ENCODE measurements at regions not wholly inside any gene's neighbourhood (a gene's known extent, or its start where the extent isn't known, plus 50 kb on each side); places are given as distances from the start of the nearest gene placed in this dataset.

- Histone ChIP-seq H3K9ac (ENCODE audit: extremely low read depth, low read length, poor library complexity, severe bottlenecking) (no peak overlapping the region), H3K27me3 (ENCODE audit: control insufficient read depth, insufficient read depth, low read length, poor library complexity, severe bottlenecking) (no peaks in the 10 kb centered on the region), H3K4me1 (ENCODE audit: control insufficient read depth, insufficient read depth, low read length) (no peaks in the 10 kb centered on the region), H3K36me3 (ENCODE audit: control insufficient read depth, insufficient read depth, low read length) (no peaks in the 10 kb centered on the region), H3K4me3 (ENCODE audit: low read length) (no peak overlapping the region), H3K9me3 (ENCODE audit: control insufficient read depth, low read length) (no peaks in the 10 kb centered on the region), H3K27ac (ENCODE audit: low read depth, low read length) (no peak overlapping the region)
- Mint-ChIP-seq H3K27ac (no peak overlapping the region), H3K4me1 (peaks cover 6% of the 10 kb centered on the region), H3K27me3 (ENCODE audit: insufficient read depth) (no peaks in the 10 kb centered on the region), H3K4me3 (no peak overlapping the region), H3K9me3 (no peaks in the 10 kb centered on the region), H3K36me3 (ENCODE audit: low read depth) (no peaks in the 10 kb centered on the region)
- 100% methylated on average over 1 of the region's 2 CpGs; no CpG with 5 or more reads in 1 of the 2 experiments for WGBS, 2 experiments (ENCODE audit: insufficient coverage in 1 of 2, insufficient read length in 1 of 2)
- no peak for DNase-seq
- TF ChIP-seq, protein P1, sequence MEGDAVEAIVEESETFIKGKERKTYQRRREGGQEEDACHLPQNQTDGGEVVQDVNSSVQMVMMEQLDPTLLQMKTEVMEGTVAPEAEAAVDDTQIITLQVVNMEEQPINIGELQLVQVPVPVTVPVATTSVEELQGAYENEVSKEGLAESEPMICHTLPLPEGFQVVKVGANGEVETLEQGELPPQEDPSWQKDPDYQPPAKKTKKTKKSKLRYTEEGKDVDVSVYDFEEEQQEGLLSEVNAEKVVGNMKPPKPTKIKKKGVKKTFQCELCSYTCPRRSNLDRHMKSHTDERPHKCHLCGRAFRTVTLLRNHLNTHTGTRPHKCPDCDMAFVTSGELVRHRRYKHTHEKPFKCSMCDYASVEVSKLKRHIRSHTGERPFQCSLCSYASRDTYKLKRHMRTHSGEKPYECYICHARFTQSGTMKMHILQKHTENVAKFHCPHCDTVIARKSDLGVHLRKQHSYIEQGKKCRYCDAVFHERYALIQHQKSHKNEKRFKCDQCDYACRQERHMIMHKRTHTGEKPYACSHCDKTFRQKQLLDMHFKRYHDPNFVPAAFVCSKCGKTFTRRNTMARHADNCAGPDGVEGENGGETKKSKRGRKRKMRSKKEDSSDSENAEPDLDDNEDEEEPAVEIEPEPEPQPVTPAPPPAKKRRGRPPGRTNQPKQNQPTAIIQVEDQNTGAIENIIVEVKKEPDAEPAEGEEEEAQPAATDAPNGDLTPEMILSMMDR (conservative IDR thresholded peaks at IDR 0.05) = no peak
Measured at GRCh38 chrX:22424122-22424915, 151.6 kb downstream of the CBLL2 start.

GRCh38 chrX:22424919-22425318, 152.2 kb downstream of the CBLL2 start:
- Mint-ChIP-seq H3K27me3 (ENCODE audit: insufficient read depth) (no peaks in the 10 kb centered on the region), H3K9me3 (no peaks in the 10 kb centered on the region), H3K4me3 (no peak overlapping the region), H3K4me1 (peaks cover 1% of the 10 kb centered on the region), H3K36me3 (ENCODE audit: low read depth) (no peaks in the 10 kb centered on the region), H3K27ac (no peak overlapping the region)
- Histone ChIP-seq H3K4me3 (ENCODE audit: low read length) (no peak overlapping the region), H3K36me3 (ENCODE audit: control insufficient read depth, insufficient read depth, low read length) (no peaks in the 10 kb centered on the region), H3K9ac (ENCODE audit: extremely low read depth, low read length, poor library complexity, severe bottlenecking) (no peak overlapping the region), H3K27ac (ENCODE audit: low read depth, low read length) (no peak overlapping the region), H3K27me3 (ENCODE audit: control insufficient read depth, insufficient read depth, low read length, poor library complexity, severe bottlenecking) (no peaks in the 10 kb centered on the region), H3K4me1 (ENCODE audit: control insufficient read depth, insufficient read depth, low read length) (no peaks in the 10 kb centered on the region), H3K9me3 (ENCODE audit: control insufficient read depth, low read length) (no peaks in the 10 kb centered on the region)
- DNase-seq = no peak
- WGBS, 2 experiments (ENCODE audit: insufficient coverage in 1 of 2, insufficient read length in 1 of 2) = 90% methylated on average over 1 of the region's 1 CpG; no CpG with 5 or more reads in 1 of the 2 experiments
- TF ChIP-seq, protein P1 (conservative IDR thresholded peaks at IDR 0.05) = no peak

GRCh38 chrX:22429704-22430103, 157.0 kb downstream of the CBLL2 start:
- 94% methylated on average over 3 of the region's 3 CpGs; no CpG with 5 or more reads in 1 of the 2 experiments for WGBS, 2 experiments (ENCODE audit: insufficient coverage in 1 of 2, insufficient read length in 1 of 2)
- TF ChIP-seq, protein P1 (conservative IDR thresholded peaks at IDR 0.05) = no peak
- Mint-ChIP-seq H3K27me3 (ENCODE audit: insufficient read depth) (no peaks in the 10 kb centered on the region), H3K4me3 (no peak overlapping the region), H3K4me1 (peaks cover 10% of the 10 kb centered on the region), H3K9me3 (peaks cover 7% of the 10 kb centered on the region), H3K27ac (no peak overlapping the region), H3K36me3 (ENCODE audit: low read depth) (no peaks in the 10 kb centered on the region)
- no peak overlapping the region for H3K4me3 ChIP-seq (ENCODE audit: low read length)
- no peaks in the 10 kb centered on the region for H3K9me3 ChIP-seq (ENCODE audit: control insufficient read depth, low read length)
- H3K4me1 ChIP-seq (ENCODE audit: control insufficient read depth, insufficient read depth, low read length) = no peaks in the 10 kb centered on the region
- H3K27me3 ChIP-seq (ENCODE audit: control insufficient read depth, insufficient read depth, low read length, poor library complexity, severe bottlenecking) = no peaks in the 10 kb centered on the region
- DNase-seq = no peak
- H3K27ac ChIP-seq (ENCODE audit: low read depth, low read length) = no peak overlapping the region
- H3K9ac ChIP-seq (ENCODE audit: extremely low read depth, low read length, poor library complexity, severe bottlenecking) = no peak overlapping the region
- no peaks in the 10 kb centered on the region for H3K36me3 ChIP-seq (ENCODE audit: control insufficient read depth, insufficient read depth, low read length)
